Mucosa of descending colon (tissue), 3 donors: ENCODE measurements at regions not wholly inside any gene's neighbourhood (a gene's known extent, or its start where the extent isn't known, plus 50 kb on each side); places are given as distances from the start of the nearest gene placed in this dataset.

Experiments used
- ATAC-seq: fragments of 200-7000 bp; cut with Tn5 transposase; one replicate; pipeline ENCODE4 v1.9.1; 2020; ENCODE audit warnings: mild to moderate bottlenecking, moderate library complexity
- DNase-seq, 3 donors: peaks; one replicate each; pipeline ENCODE4 v3.0.0-alpha.2; 2020
- H3K36me3 ChIP-seq: fragments of 200-600 bp; one replicate; pipeline ENCODE4 v1.8.0; 2021; ENCODE audit warnings: low read depth, mild to moderate bottlenecking
- H3K4me1 ChIP-seq: fragments of 200-600 bp; one replicate; pipeline ENCODE4 v1.8.0; 2021; ENCODE audit warnings: low read depth, mild to moderate bottlenecking
- H3K4me3 ChIP-seq: fragments of 200-600 bp; one replicate; pipeline ENCODE4 v1.8.0; 2021; ENCODE audit warnings: mild to moderate bottlenecking
- H3K9me3 ChIP-seq: fragments of 200-600 bp; one replicate; pipeline ENCODE4 v1.8.0; 2021; ENCODE audit warnings: mild to moderate bottlenecking
- CTCF ChIP-seq: fragments of 200-600 bp; IDR thresholded peaks from one replicate; pipeline ENCODE4 v1.8.0; 2022; ENCODE audit warnings: antibody characterized with exemption, mild to moderate bottlenecking
- intact Hi-C, 2 donors: fragments of 100-400 bp; cut with DNase I in 1 of 2; cut with micrococcal nuclease in 1 of 2; formaldehyde crosslinking; loops; one replicate each; pipeline versions ENCODE4 v1.11.0 to v1.11.1; 2022; cut with DNase I, micrococcal nuclease
- donor health status: DM: no; HTN: no; CAD: no; lungs with moderate emphysema.
- donor health status: DM: no; HTN: no; CAD: no.
- donor health status: DM: no; HTN: yes; CAD: no.

GRCh38 chr18:51865538-51865937 lies 474.5 kb upstream of the DCC start:
- ATAC-seq (no peak), DNase-seq (no peak)
- Histone ChIP-seq H3K4me1 (no peaks in the 10 kb centered on the region), H3K4me3 (no peak overlapping the region), H3K9me3 (peaks cover 2% of the 10 kb centered on the region), H3K36me3 (no peaks in the 10 kb centered on the region)
- no peak for TF ChIP-seq CTCF
- intact Hi-C loops: no loop called here

- H3K9me3 ChIP-seq: peaks cover 2% of the 10 kb centered on the region
- H3K4me3 ChIP-seq: no peak overlapping the region
- H3K4me1 ChIP-seq: no peaks in the 10 kb centered on the region
- ATAC-seq (no peak), DNase-seq (peak in 1 of 3 donors; percentile 10)
- H3K36me3 ChIP-seq: no peaks in the 10 kb centered on the region
- no peak for TF ChIP-seq CTCF
- intact Hi-C loops: no loop called here
Measured at GRCh38 chr18:51867767-51868166, 472.2 kb upstream of the DCC start.

- DNase-seq (no peak), ATAC-seq (no peak)
- Histone ChIP-seq H3K4me3 (no peak overlapping the region), H3K9me3 (peaks cover 12% of the 10 kb centered on the region), H3K36me3 (no peaks in the 10 kb centered on the region), H3K4me1 (no peaks in the 10 kb centered on the region)
- intact Hi-C loops: no loop called here
- no peak for TF ChIP-seq CTCF
Measured at GRCh38 chr18:51878724-51879123, 461.3 kb upstream of the DCC start.

- no peak for TF ChIP-seq CTCF
- intact Hi-C loops: no loop called here
- H3K9me3 ChIP-seq: peaks cover 6% of the 10 kb centered on the region
- H3K4me1 ChIP-seq: no peaks in the 10 kb centered on the region
- no peaks in the 10 kb centered on the region for H3K36me3 ChIP-seq
- DNase-seq (no peak), ATAC-seq (no peak)
- no peak overlapping the region for H3K4me3 ChIP-seq
Measured at GRCh38 chr18:51879329-51879728, 460.7 kb upstream of the DCC start.

DNA sequence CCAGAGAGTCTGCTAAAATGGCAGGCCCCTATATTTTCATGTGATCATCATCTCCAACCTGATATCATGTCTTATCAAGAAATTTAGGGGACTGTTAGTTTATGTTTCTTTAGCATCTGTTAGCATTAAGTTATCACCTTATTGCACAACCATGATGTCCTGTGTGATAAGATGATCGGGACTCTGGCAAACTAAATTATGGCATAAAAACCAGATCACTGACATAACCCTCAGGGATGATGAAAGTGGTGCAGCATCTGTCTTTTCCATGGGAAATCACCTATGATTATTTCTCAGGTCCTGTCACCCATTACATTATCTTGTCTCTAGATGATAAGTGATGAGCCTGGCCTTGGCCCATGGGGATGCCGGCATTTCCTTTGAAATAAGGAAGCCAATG lies 458.6 kb upstream of the DCC start:
- DNase-seq: no peak
- Histone ChIP-seq H3K36me3 (no peaks in the 10 kb centered on the region), H3K4me1 (no peaks in the 10 kb centered on the region), H3K9me3 (peaks cover 5% of the 10 kb centered on the region), H3K4me3 (no peak overlapping the region)
- no peak for ATAC-seq
- intact Hi-C loops: no loop called here
- TF ChIP-seq CTCF: no peak

DNA sequence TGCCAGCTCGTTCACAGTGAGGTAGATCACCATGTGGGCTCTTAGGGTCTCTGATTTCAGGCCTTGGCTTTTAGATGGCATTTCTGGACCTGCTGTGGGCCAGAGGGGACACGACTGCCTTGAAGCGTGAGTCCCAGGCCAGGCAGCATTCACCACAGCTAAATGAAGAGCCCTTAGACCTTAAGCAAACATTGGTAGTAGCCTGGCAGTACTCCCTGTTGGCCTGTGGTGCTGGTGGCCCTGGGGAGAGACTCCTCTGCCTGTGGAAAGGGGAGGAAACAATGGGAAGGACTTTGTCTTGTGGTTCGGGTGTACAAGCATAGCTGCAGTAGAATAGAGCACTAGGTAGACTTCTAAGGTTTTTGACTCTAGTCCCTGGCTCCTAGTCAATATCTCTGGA lies 456.0 kb upstream of the DCC start:
- no peak for TF ChIP-seq CTCF
- Histone ChIP-seq H3K36me3 (no peaks in the 10 kb centered on the region), H3K9me3 (peaks cover 5% of the 10 kb centered on the region), H3K4me1 (no peaks in the 10 kb centered on the region), H3K4me3 (no peak overlapping the region)
- intact Hi-C loops: no loop called here
- DNase-seq (no peak), ATAC-seq (no peak)
